WERI-Rb-1 (cell line): ENCODE measurements at regions not wholly inside any gene's neighbourhood (a gene's known extent, or its start where the extent isn't known, plus 50 kb on each side); places are given as distances from the start of the nearest gene placed in this dataset.

Source experiments
- DNase-seq: peaks from one replicate; pipeline ENCODE4 v3.0.0-alpha.2; 2020
- H3K27ac ChIP-seq: fragments of 250-450 bp; sonication (Bioruptor Pico); 2 replicates; pipeline ENCODE4 v1.5.1; 2020; ENCODE audit warnings: mild to moderate bottlenecking, moderate library complexity
- H3K27me3 ChIP-seq: fragments of 250-450 bp; sonication (Bioruptor Pico); 2 replicates; pipeline ENCODE4 v1.5.1; 2021; ENCODE audit warnings: mild to moderate bottlenecking, low read depth, moderate library complexity; ENCODE audit not compliant: insufficient read depth, severe bottlenecking
- H3K36me3 ChIP-seq: fragments of 250-450 bp; sonication (Bioruptor Pico); 2 replicates; pipeline ENCODE4 v1.5.1; 2020; ENCODE audit warnings: mild to moderate bottlenecking, moderate library complexity
- H3K4me3 ChIP-seq: 2 replicates; pipeline ENCODE4 v1.5.1; 2011; ENCODE audit warnings: low read depth, mild to moderate bottlenecking, control low read depth, low read length
- H3K9me3 ChIP-seq: fragments of 250-450 bp; sonication (Bioruptor Pico); 2 replicates; pipeline ENCODE4 v1.5.1; 2021; ENCODE audit warnings: mild to moderate bottlenecking, moderate library complexity; ENCODE audit not compliant: severe bottlenecking
- TF ChIP-seq, protein P1 (sequence below): IDR thresholded peaks from 2 replicates; pipeline ENCODE4 v1.5.1; 2011; ENCODE audit warnings: low read depth, mild to moderate bottlenecking, control low read depth, inconsistent platforms, low read length

DNA sequence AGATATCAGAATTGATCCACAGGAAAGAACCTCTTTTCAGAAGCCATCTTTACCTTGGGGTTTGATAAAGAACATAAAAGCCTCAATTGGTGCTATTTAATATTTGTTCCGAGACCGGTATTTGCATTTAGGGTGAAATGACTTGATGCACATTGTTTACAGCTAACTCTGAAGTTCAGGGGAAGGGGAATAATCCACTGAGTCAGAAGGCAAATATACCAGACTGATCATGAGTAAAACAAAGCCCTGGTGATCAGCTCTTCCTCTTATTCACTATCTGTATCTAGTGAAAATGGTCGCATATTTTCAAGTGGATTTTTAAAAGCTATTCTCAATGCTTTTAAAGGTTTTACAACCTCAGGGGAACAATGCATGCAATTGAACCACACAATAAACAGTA lies 53.0 kb upstream of the ATP8B1 start:
- H3K9me3 ChIP-seq: peaks cover 2% of the 10 kb centered on the region
- TF ChIP-seq, protein P1, sequence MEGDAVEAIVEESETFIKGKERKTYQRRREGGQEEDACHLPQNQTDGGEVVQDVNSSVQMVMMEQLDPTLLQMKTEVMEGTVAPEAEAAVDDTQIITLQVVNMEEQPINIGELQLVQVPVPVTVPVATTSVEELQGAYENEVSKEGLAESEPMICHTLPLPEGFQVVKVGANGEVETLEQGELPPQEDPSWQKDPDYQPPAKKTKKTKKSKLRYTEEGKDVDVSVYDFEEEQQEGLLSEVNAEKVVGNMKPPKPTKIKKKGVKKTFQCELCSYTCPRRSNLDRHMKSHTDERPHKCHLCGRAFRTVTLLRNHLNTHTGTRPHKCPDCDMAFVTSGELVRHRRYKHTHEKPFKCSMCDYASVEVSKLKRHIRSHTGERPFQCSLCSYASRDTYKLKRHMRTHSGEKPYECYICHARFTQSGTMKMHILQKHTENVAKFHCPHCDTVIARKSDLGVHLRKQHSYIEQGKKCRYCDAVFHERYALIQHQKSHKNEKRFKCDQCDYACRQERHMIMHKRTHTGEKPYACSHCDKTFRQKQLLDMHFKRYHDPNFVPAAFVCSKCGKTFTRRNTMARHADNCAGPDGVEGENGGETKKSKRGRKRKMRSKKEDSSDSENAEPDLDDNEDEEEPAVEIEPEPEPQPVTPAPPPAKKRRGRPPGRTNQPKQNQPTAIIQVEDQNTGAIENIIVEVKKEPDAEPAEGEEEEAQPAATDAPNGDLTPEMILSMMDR: no peak
- H3K27me3 ChIP-seq: no peaks in the 10 kb centered on the region
- no peak overlapping the region for H3K4me3 ChIP-seq
- no peak for DNase-seq
- H3K27ac ChIP-seq: no peak overlapping the region
- no peaks in the 10 kb centered on the region for H3K36me3 ChIP-seq

DNA sequence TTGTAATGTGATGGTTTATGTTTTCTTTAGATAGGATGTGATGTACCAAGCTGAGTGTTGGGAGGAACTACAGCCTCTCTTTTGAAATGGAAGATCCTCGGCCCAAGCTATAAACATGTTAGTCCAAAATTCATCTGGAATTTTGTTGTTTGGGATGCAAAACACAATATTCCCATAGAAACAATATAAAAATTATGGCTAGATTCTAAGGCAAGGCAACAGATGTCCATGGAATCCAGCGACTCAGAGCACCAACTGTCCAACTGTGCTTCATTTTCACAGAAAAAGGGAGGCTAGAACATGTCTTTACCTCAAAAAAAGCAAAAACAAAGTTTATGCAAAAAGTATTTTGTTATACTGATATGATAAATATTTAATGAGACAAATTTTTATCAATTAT lies 52.4 kb upstream of the ATP8B1 start:
- no peak for DNase-seq
- peaks cover 2% of the 10 kb centered on the region for H3K9me3 ChIP-seq
- no peak overlapping the region for H3K27ac ChIP-seq
- no peaks in the 10 kb centered on the region for H3K27me3 ChIP-seq
- no peak overlapping the region for H3K4me3 ChIP-seq
- H3K36me3 ChIP-seq: no peaks in the 10 kb centered on the region
- TF ChIP-seq, protein P1: no peak

DNA sequence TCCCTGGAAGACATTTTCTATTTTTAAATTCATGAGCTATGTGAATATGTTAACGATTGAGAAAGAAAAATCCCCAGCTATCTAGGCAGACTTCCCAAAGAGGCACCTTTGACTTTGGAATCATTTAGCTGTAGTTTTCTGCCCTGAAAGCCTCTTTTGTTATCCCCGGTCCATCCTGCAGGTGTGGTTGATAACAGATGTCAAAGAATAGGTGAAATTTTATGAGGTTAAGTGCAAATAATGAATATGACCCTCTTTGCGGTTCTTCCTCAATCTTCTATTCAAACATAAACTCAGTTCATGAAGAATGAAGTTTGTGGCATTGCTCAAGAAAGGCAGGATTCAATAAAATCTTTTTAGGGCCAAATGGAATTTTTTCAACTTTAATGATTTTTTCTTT lies 51.6 kb upstream of the ATP8B1 start:
- H3K27me3 ChIP-seq: no peaks in the 10 kb centered on the region
- peaks cover 2% of the 10 kb centered on the region for H3K9me3 ChIP-seq
- TF ChIP-seq, protein P1: no peak
- no peak for DNase-seq
- H3K4me3 ChIP-seq: no peak overlapping the region
- H3K27ac ChIP-seq: no peak overlapping the region
- H3K36me3 ChIP-seq: no peaks in the 10 kb centered on the region

DNA sequence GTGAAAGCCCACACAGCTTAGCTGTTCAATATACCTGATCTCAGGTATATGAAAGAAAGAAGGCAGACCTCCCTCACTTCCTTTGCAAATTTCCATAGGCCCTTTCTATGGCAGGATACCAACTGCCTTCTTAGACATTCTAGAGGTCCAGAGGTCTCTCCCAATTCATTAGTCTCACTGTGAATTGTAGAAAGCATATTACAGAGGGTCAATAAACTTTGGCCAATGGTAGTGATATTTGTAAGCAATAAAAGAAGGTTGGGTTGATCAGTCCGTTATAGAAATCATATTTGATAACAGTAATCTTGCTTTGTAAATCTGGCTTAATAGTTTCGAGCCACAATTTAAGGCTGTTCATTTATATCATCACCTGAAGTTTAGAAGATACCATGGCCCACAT lies 50.7 kb upstream of the ATP8B1 start:
- no peak for DNase-seq
- Histone ChIP-seq H3K4me3 (no peak overlapping the region), H3K9me3 (peaks cover 2% of the 10 kb centered on the region), H3K27ac (no peak overlapping the region), H3K36me3 (no peaks in the 10 kb centered on the region), H3K27me3 (no peaks in the 10 kb centered on the region)
- TF ChIP-seq, protein P1: no peak

DNA sequence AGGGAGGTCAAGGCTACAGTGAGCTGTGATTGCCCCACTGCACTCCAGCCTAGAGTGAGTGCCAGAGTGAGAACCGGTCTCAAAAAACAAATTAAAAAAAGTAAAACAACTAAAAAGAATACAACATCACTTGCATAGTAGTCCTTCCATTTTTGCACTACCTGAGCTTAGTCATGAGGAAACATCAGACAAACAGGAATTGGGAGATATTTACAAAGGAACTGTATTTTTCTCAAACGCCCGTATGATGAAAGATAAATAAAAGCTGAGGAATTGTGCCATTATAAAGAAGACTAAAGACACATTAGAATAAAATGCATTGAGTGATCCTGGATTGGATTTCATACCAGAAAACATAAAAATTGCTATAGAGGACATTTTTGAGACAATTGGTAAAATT lies 50.0 kb upstream of the ATP8B1 start:
- Histone ChIP-seq H3K9me3 (peaks cover 2% of the 10 kb centered on the region), H3K36me3 (no peaks in the 10 kb centered on the region), H3K27ac (no peak overlapping the region), H3K4me3 (no peak overlapping the region), H3K27me3 (no peaks in the 10 kb centered on the region)
- no peak for DNase-seq
- TF ChIP-seq, protein P1: no peak
